Stimulated activated CD8-positive, alpha-beta memory T cell treated with anti-CD3 and anti-CD28 coated beads, Interleukin-2, amount 100 ng/mL, for 48 hours (primary cell): ENCODE measurements at regions not wholly inside any gene's neighbourhood (a gene's known extent, or its start where the extent isn't known, plus 50 kb on each side); places are given as distances from the start of the nearest gene placed in this dataset.

ENCODE experiments used
- DNase-seq, 2 donors: peaks; one replicate each; pipeline ENCODE4 v3.0.0-alpha.2; 2020; ENCODE audit warnings: low read depth in 2 of 2

DNA sequence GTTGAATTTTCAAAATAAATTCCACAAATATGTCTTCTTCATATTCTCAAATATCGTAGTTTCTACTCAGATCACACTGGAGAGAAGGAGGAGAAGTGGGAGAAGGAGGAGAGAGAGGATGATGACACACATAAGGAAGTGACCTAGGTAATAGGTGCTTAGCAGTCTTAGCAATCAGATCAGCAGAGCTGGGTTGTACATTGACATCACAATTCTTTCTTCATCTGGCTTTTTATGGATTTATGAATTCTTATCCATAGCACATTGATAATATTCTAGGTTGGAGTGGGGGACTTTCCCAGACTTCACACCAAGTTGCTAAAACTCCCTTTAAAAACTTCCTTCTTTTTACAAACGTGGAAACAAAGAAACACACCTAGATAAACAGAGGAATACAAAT lies 86.9 kb downstream of the FGF9 start:
- DNase-seq, result no peak

DNA sequence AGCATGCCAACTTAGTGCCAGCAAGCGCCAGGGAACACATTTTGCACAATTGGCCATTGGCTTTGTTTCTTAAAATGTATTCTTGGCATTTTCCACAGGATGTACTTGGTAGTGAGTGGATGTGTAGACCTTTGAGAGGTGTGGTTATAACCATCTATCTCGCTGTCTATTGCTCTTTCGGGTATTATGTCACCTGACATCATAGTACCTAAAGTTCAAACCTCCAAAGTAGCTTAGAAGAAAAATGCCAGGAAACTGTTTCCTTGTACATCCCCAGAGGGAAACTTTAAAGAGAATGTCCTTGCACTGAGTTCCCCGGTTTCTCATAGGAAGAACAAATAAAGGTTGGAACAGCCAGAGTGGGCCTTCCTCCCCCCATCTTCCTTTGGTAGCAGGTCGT lies 87.6 kb downstream of the FGF9 start:
- DNase-seq, result no peak

DNA sequence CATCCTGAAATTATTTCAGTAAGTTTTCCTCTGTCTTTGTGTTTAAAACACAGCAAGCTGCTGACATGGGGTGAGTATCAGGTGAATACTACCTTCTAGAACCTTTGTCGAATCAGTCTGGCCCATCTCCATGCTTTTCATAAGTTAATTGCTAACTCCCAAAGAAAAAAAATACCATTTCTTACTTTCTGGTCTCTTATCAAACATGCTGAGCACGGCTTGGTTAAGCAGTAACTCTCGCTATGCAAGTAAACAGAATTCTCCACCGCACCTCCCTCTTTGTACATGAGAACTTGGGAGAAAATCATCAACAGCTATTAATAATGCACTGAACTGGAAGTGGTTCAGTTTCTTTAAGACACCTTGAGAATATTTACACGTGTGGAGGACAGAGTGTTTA lies 88.6 kb downstream of the FGF9 start:
- no peak for DNase-seq

DNA sequence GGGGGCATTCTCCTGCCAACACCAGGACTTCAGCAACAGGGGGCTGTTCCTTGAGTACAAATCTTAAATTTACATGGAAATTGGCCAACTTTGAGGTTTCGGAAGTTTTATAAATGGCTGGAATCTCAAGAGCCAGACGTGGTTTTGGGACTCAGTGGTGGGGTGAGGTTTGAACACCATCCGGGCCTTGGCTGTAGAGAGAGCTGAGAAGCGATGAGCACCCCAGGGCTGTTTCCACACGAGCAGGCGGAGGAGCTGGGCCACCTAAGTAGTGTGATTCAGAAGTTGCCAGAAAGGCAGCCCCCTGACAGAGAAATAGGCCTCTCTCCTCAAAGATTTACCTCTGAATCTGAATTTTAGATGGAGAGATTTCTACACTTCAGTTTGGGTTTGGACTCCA lies 89.0 kb downstream of the FGF9 start:
- no peak for DNase-seq

DNA sequence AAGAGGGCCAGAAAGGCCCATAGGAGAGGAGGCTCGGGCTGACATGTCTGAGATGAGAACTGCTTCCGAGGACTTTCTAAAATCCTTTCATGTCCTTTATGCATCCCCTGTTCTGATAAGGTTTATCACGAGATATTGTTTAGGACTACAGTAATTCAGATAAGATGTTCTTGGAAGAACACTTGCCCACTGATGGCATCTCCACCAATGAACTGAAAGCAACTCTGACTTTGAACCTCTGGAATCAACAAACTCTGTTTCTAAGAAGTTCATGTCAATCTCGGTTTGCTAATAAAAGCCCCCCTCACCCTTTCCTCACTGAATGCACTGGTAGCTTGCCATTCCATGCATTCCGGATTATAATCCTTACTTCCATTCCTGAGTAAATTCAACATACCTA lies 90.9 kb downstream of the FGF9 start:
- no peak for DNase-seq

GRCh38 chr13:21762512-21762911 lies 91.6 kb downstream of the FGF9 start:
- no peak for DNase-seq

GRCh38 chr13:21767032-21767431 lies 96.2 kb downstream of the FGF9 start:
- DNase-seq, result no peak

DNA sequence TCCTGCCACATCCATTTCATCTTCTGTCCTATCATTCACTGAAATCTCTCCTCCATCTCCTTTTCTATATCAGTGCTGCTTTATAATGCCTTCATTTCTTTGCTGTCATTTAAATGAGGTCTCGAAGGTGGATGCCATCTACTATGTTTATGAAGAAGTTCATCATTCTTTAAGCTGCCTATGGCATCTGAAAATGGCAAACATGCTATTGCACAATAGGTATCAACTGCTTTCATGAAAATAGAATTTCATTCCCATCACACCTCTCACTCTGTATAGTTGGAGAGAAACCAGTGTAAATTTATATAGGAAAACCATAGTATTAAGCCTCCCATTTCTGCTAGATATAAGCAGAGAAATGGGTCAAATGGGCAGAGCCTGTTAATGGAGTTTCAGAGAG lies 100.2 kb downstream of the FGF9 start:
- DNase-seq, result no peak

DNA sequence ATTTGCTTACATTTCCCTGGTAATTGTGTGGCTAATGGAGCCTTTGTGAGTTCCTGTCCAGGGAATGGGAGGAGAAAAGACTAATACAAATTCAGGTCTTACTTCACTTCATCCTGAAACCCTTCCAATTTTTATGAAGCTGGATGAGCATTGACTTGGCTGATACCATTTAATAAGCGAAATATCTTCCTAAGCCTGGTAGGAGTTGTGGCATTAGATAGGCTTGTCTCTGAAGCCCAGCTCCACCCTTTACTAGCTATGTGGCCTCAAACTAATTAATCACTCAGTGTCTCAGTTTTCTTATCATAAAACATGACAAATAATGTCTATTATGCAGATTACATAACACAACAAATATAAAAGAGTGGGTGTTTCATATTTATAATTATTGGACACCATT lies 106.3 kb downstream of the FGF9 start:
- no peak for DNase-seq

DNA sequence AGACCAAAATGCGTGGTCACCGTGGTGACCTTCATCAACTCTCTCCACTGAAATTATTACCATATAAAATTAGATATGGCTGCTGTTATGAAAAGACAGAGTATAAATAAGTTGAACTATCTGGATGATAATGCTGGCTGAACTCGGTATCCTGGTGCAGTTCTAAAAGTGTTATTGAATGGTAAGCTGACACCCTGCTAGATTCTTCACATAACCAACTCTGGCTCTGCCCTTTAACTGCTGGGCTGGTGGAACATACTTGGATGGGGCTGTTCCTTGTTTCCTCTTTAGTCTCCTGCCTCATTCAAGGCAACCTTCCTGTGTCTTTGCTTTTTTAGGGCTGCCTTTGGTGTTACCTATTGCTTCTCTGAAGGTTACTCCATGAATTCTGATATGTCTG lies 106.9 kb downstream of the FGF9 start:
- DNase-seq, result no peak

DNA sequence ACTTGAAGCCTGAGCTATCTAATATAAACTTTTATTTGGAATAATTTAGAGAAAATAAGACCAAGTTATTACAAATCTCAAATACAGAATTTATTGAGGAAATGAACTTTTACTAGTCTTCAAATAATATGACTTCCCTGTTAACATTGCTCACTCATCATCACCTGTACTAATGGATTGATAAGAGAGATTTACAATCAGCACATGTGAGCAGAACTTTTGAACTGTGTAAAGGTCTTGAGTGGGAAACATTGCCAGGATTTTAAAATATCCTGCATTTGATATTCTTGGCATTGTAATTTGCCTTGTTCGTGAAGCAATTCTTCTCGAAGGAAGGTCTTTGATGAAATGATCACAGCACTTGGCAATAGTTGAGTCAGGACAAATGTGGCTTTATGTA lies 111.9 kb downstream of the FGF9 start:
- no peak for DNase-seq

GRCh38 chr13:21785990-21786389 lies 115.1 kb downstream of the FGF9 start:
- DNase-seq, result no peak

- DNase-seq, result no peak
Measured at GRCh38 chr13:21796066-21796465, 125.2 kb downstream of the FGF9 start.

DNA sequence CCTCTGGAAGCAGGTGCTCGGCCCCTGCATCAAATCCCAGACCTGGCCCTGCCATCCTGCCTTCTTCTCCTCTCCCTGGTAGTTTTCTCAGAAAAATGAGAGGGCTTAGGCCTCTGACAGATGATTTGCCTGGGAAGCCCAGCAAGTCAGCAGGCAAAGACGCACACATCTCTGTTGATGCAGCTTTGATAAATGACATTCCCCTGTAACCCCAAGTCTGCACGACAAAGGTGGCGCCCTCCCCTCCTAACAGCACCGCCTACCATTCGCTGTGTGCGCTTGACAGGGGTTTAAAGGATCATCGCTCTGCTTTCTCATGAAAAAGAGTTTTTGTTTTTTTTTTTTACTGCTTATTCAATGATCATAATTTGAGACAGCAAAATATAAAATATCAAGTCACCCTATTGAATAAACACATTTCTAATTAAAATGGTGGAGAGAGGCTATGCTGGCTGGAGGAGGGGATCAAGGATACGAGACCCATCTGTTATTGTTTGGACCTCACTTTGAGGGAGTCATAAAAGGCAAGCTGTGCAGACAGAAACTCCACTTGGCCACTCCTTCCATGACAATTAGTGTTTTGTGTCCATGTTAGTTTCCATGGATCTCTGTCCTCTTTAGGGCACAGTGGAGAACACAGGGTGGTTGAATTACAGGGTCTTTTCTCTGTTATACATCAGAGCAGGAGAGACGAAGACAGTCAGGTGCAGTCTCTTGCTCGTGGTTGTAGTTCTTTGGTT lies 126.1 kb downstream of the FGF9 start:
- DNase-seq, result no peak

DNA sequence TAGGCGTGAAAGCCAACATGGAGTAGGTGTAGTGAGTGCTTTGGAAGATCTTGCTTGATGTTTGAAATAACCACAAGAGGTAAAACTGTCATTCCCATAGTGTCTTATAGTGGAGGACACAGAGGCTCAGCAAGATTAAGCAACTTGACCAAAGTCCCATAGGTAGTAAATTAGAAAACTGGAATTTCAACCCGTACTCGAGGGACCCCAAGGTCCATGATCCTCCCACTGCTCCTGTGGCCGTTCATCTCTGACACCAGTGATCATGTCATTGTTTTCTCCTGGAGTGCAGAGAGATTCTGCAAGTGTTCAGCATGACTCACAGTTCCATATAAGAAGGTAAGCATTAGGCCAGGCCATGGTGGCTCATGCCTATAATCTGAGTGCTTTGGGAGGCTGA lies 126.9 kb downstream of the FGF9 start:
- no peak for DNase-seq

DNA sequence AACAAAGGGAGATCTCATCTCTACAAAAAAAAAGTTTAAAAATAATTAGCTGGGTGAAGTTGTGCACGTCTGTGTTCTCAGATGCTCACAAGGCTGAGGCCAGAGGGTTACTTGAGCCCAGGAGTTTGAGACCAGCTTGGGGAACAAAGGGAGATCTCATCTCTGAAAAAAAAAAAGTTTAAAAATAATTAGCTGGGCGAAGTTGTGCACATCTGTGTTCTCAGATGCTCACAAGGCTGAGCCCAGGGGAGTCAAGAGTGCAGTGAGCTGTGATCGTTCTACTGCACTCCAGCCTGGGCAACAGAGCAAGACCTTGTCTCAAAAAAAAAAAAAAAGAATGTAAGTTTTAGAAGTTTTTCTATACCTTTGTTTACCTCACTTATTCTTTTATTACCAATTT lies 127.3 kb downstream of the FGF9 start:
- no peak for DNase-seq

GRCh38 chr13:21799671-21800070 lies 128.8 kb downstream of the FGF9 start:
- DNase-seq, result no peak

- no peak for DNase-seq
Measured at GRCh38 chr13:21800837-21801616, 130.2 kb downstream of the FGF9 start.

- DNase-seq, result no peak
Measured at GRCh38 chr13:21805733-21806132, 134.9 kb downstream of the FGF9 start.

DNA sequence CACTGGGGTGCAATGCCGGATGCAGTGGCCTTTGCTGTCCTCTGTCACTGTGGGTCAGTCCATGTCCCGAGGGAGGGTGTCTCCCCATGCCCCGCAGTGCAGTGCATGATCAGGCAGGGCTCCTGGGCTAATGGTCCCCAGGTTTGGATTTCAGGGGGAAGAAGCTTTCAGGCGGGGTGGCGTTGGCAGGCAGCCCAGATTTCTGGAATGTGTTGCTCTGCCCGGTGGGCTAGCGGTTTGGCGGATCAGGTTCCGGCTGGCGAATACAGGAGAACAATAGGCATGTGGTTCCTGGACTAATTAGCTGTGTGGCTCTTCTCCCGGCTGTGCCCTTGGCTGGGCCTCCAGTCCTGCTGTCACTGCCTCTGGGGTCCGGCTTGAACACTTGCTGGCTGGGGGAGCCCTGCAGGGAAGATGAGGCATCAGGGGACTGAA lies 141.3 kb downstream of the FGF9 start:
- no peak for DNase-seq

DNA sequence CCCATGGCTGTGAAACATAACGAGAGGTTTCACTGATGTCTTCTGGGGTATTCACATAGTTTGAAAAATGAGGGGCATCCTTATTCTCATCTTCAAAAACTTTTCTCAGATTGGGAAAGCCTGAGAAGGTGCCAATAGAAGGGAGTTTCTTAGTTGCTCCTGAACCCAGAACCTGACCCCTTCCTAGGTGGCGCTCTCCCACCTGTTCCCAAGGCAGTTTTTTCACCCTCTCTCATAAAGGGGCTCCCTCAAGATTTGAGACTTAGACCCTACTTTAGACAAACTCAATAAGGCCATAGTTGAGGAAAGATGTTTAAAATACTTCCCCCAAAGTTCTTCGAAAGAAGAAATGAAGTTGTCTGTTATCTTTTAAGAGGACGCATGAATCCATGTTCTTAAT lies 142.2 kb downstream of the FGF9 start:
- no peak for DNase-seq

GRCh38 chr13:21813844-21814243 lies 143.0 kb downstream of the FGF9 start:
- no peak for DNase-seq

DNA sequence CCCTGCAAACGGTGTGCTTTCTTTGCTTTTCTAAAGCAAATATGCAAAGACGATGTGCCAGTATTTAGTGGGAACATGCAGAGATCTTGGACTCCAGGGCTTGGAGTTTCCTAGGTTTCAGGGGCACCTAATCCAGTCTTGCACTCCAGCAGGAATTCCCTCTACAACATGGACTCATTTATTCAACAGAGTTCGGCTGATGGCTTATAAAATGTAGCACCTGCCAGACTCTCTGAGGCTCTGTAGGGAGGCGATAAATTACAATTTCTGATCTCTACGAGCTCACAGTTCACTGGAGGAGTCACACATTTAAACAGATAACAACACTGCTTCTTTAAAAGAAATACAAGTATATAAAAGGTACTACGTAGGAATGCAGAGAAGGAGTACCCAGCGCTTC lies 143.7 kb downstream of the FGF9 start:
- DNase-seq, result no peak

GRCh38 chr13:21817878-21818277 lies 147.0 kb downstream of the FGF9 start:
- DNase-seq, result no peak
